K562 (cell line): ENCODE measurements at regions not wholly inside any gene's neighbourhood (a gene's known extent, or its start where the extent isn't known, plus 50 kb on each side); places are given as distances from the start of the nearest gene placed in this dataset.

Experiments
- ATAC-seq: fragments of 200-7000 bp; cut with Tn5 transposase; 3 replicates; pipeline ENCODE4 v1.9.1; 2020; ENCODE audit warnings: moderate library complexity
- BruUV-seq: library from RNA; stranded (reverse); fragments of 400-500 nt; replicated peaks from 2 replicates; lab custom pipeline; 2021; lab: Mats Ljungman, UMichigan
- CTCF ChIA-PET: fragments of 300-600 bp; formaldehyde crosslinking; extraction: SDS; loops from one replicate; lab custom pipeline; 2021; ENCODE audit warnings: low intra/inter-chr PET ratio; lab: Yijun Ruan, JAX
- POLR2A ChIA-PET: fragments of 300-600, 350-650 bp; sonication (Branson Sonifier 250); formaldehyde crosslinking; extraction: SDS; loops from one replicate; lab custom pipeline; 2021; ENCODE audit warnings: antibody characterized with exemption, inconsistent platforms; lab: Yijun Ruan, JAX
- DNase-seq, 4 experiments: peaks; one replicate each; pipeline versions ENCODE4 v3.0.0 to v3.0.0-alpha.2; 2011 to 2018; ENCODE audit warnings: low spot score in 3 of 4, mixed read lengths in 3 of 4; ENCODE audit errors: extremely low read depth in 1 of 4
- FAIRE-seq: peaks from 2 replicates; lab custom pipeline; 2011; peaks lifted over from hg19 to GRCh38; lab: Jason Lieb, UNC
- H2AFZ ChIP-seq: 2 replicates; pipeline ENCODE4 v1.6.0; 2011; ENCODE audit warnings: low read depth, low read length, control low read depth, inconsistent platforms
- H3K27ac ChIP-seq: fragments of 200-600 bp; 3 replicates; pipeline ENCODE4 v1.8.0; 2011; ENCODE audit warnings: low read depth, mild to moderate bottlenecking, control low read depth, inconsistent platforms, low read length, moderate library complexity, mixed read lengths; ENCODE audit errors: extremely low read depth
- H3K27me3 ChIP-seq, 2 experiments: fragments of 300-600 bp in 1 of 2; 2 replicates in 1 of 2; 3 replicates in 1 of 2; pipeline versions ENCODE4 v1.6.0 to v1.8.0; 2011; ENCODE audit warnings: inconsistent platforms in 2 of 2, low read length in 2 of 2, mild to moderate bottlenecking in 1 of 2, mixed read lengths in 1 of 2, moderate library complexity in 1 of 2; ENCODE audit not compliant: control insufficient read depth in 2 of 2, insufficient read depth in 2 of 2
- H3K36me3 ChIP-seq: fragments of 300-600 bp; 3 replicates; pipeline ENCODE4 v1.8.0; 2011; ENCODE audit warnings: mild to moderate bottlenecking, low read length, inconsistent platforms; ENCODE audit not compliant: control insufficient read depth, insufficient read depth
- H3K4me1 ChIP-seq, 2 experiments: fragments of 200-600 bp in 1 of 2; replicated peaks in 1 of 2; 2 replicates in 1 of 2; 3 replicates in 1 of 2; pipeline versions ENCODE4 v1.5.1 to v1.8.0; 2011; ENCODE audit warnings: inconsistent platforms in 2 of 2, low read length in 2 of 2, mild to moderate bottlenecking in 1 of 2, mixed read lengths in 1 of 2, moderate library complexity in 1 of 2; ENCODE audit not compliant: control insufficient read depth in 2 of 2, insufficient read depth in 2 of 2
- H3K4me2 ChIP-seq: 2 replicates; pipeline ENCODE4 v1.6.1; 2011; ENCODE audit warnings: low read length, control low read depth, inconsistent platforms, mixed read lengths; ENCODE audit not compliant: insufficient read depth
- H3K4me3 ChIP-seq: fragments of 200-600 bp; sonication (generic), shearing (Covaris generic); 2 replicates; pipeline ENCODE4 v1.5.1; 2016; ENCODE audit warnings: control low read depth, inconsistent platforms
- H3K79me2 ChIP-seq: fragments of 200-600 bp; 3 replicates; pipeline ENCODE4 v1.8.0; 2011; ENCODE audit warnings: low read length, inconsistent platforms; ENCODE audit not compliant: control insufficient read depth, insufficient read depth
- H3K9ac ChIP-seq, 2 experiments: 2 replicates each; pipeline versions ENCODE4 v1.6.0 to v1.6.1; 2011; ENCODE audit warnings: low read depth in 2 of 2, low read length in 2 of 2, control low read depth in 1 of 2, inconsistent platforms in 1 of 2, mild to moderate bottlenecking in 1 of 2, mixed read lengths in 1 of 2; ENCODE audit not compliant: insufficient read depth in 1 of 2
- H3K9me1 ChIP-seq: one replicate; pipeline ENCODE4 v1.6.0; 2011; ENCODE audit warnings: inconsistent platforms, mild to moderate bottlenecking, low read length, moderate library complexity; ENCODE audit not compliant: control insufficient read depth, insufficient read depth
- H3K9me3 ChIP-seq: replicated peaks from 2 replicates; pipeline ENCODE4 v1.5.1; 2011; ENCODE audit warnings: low read depth, low read length, inconsistent platforms; ENCODE audit not compliant: control insufficient read depth, insufficient read depth
- H4K20me1 ChIP-seq: replicated peaks from 2 replicates; pipeline ENCODE4 v1.6.1; 2011; ENCODE audit warnings: low read length, inconsistent platforms, mixed read lengths; ENCODE audit not compliant: control insufficient read depth, insufficient read depth
- ATF1 ChIP-seq, 2 experiments: fragments of 450-650 bp in 1 of 2; IDR thresholded peaks; 2 replicates each; pipeline ENCODE4 v1.6.1; 2016; ENCODE audit warnings: missing compliant biosample characterization in 1 of 2, missing genetic modification characterization in 1 of 2
- CBX1 ChIP-seq: sonication (generic); IDR thresholded peaks from 2 replicates; pipeline ENCODE4 v1.6.1; 2016; ENCODE audit warnings: antibody characterized with exemption, low read depth, mild to moderate bottlenecking
- DNMT1 ChIP-seq: fragments of 450-650 bp; IDR thresholded peaks from 2 replicates; pipeline ENCODE4 v1.6.1; 2016; ENCODE audit warnings: antibody characterized with exemption, mild to moderate bottlenecking
- FOXK2 ChIP-seq, 2 experiments: fragments of 450-650 bp; IDR thresholded peaks in 1 of 2; conservative IDR thresholded peaks in 1 of 2; 2 replicates each; pipeline ENCODE4 v1.6.1; 2016; ENCODE audit warnings: low read depth in 2 of 2, mild to moderate bottlenecking in 1 of 2
- PRDM10 ChIP-seq: fragments of 450-650 bp; IDR thresholded peaks from 2 replicates; pipeline ENCODE4 v1.6.1; 2018; ENCODE audit not compliant: partially characterized antibody
- RBFOX2 ChIP-seq: fragments of 200-400 bp; formaldehyde crosslinking; IDR thresholded peaks from 2 replicates; pipeline ENCODE4 v1.6.1; 2017; ENCODE audit warnings: low read depth, mild to moderate bottlenecking, low read length, moderate library complexity
- RUNX1 ChIP-seq: sonication (generic); IDR thresholded peaks from 2 replicates; pipeline ENCODE4 v1.6.1; 2016; ENCODE audit warnings: antibody characterized with exemption, low read depth
- SIRT6 ChIP-seq: IDR thresholded peaks from one replicate; pipeline ENCODE4 v1.6.1; 2012; ENCODE audit warnings: low read depth, mild to moderate bottlenecking, control low read depth, inconsistent platforms, low read length, moderate library complexity
- SRSF1 ChIP-seq: fragments of 200-400 bp; formaldehyde crosslinking; IDR thresholded peaks from 2 replicates; pipeline ENCODE4 v1.6.1; 2017; ENCODE audit warnings: mild to moderate bottlenecking, low read depth, low read length, moderate library complexity
- TRIM25 ChIP-seq: fragments of 450-650 bp; IDR thresholded peaks from 2 replicates; pipeline ENCODE4 v1.7.0; 2016; ENCODE audit warnings: borderline replicate concordance
- ZBTB17 ChIP-seq: fragments of 450-650 bp; formaldehyde crosslinking; IDR thresholded peaks from 2 replicates; pipeline ENCODE4 v1.4.0; 2020; ENCODE audit warnings: mild to moderate bottlenecking
- ZFP36 ChIP-seq: fragments of 150-350 bp; IDR thresholded peaks from 2 replicates; pipeline ENCODE4 v1.6.1; 2018; ENCODE audit warnings: low read length, low read depth; ENCODE audit not compliant: partially characterized antibody
- ZFX ChIP-seq: sonication (generic); formaldehyde crosslinking; IDR thresholded peaks from 2 replicates; pipeline ENCODE4 v1.8.0; 2022; ENCODE audit warnings: mild to moderate bottlenecking, missing genetic modification reagents, moderate library complexity
- ZKSCAN3 ChIP-seq: fragments of 250-450 bp; sonication (Bioruptor Pico); IDR thresholded peaks from 2 replicates; pipeline ENCODE4 v1.4.0; 2020
- ZNF134 ChIP-seq: fragments of 250-450 bp; sonication (Bioruptor Pico); conservative IDR thresholded peaks from 2 replicates; pipeline ENCODE4 v1.4.0; 2020
- ZNF282 ChIP-seq: sonication (generic); formaldehyde crosslinking; IDR thresholded peaks from 2 replicates; pipeline ENCODE4 v1.8.1; 2023; ENCODE audit warnings: missing genetic modification reagents
- ZNF740 ChIP-seq, 3 experiments: fragments of 200-800 bp in 1 of 3; sonication (Bioruptor generic) in 1 of 3; sonication (generic) in 1 of 3; formaldehyde crosslinking in 1 of 3; IDR thresholded peaks; 2 replicates each; pipeline versions ENCODE4 v1.6.1 to v1.8.0; 2016 to 2022; ENCODE audit warnings: mild to moderate bottlenecking in 2 of 3, missing compliant biosample characterization in 2 of 3, missing genetic modification characterization in 2 of 3, missing genetic modification reagents in 1 of 3
- WGBS: fragments of 100-300 bp; shearing (Covaris generic); methylation state at CpG from one replicate; pipeline ENCODE4 v1.1.6; 2016; ENCODE audit warnings: low coverage, mixed read lengths; ENCODE audit not compliant: insufficient coverage; ENCODE audit errors: missing lambda C conversion rate; 5-methylcytosine and 5-hydroxymethylcytosine counted together
- in situ Hi-C: fragments of 300-500 bp; cut with MboI; formaldehyde crosslinking; loops from 4 replicates; pipeline ENCODE4 v1.15.0; 2018; ENCODE audit warnings: inconsistent platforms, mixed read lengths
- intact Hi-C: fragments of 100-400 bp; cut with micrococcal nuclease; formaldehyde crosslinking; loops from 2 replicates; pipeline ENCODE4 v1.14.2; 2022

GRCh38 chr13:73693215-73693614, 441.0 kb downstream of the KLF12 start:
- in situ Hi-C loops = no loop called here
- CTCF ChIA-PET = no interaction called here
- Histone ChIP-seq H3K4me1 (no peaks in the 10 kb centered on the region), H2AFZ (no peak overlapping the region), H4K20me1 (no peaks in the 10 kb centered on the region), H3K4me3 (no peak overlapping the region), H3K36me3 (no peaks in the 10 kb centered on the region), H3K4me2 (no peak overlapping the region), H3K9ac (no peak overlapping the region), H3K9me1 (no peaks in the 10 kb centered on the region), H3K9me3 (no peaks in the 10 kb centered on the region), H3K79me2 (no peaks in the 10 kb centered on the region), H3K27me3 (peaks cover 0 to 6% of the 10 kb centered on the region in 2 experiments; a peak in 2 of 5 replicates), H3K27ac (no peak overlapping the region)
- BruUV-seq = no TSS peak
- POLR2A ChIA-PET = no interaction called here
- FAIRE-seq (no peak), ATAC-seq (no peak), DNase-seq (no peak)
- intact Hi-C loops = no loop called here
- WGBS = no CpG with 5 or more reads among the region's 2 CpGs
- TF ChIP-seq ZFX (CRISPR knock-in tag) (no peak), ZNF740 (CRISPR knock-in tag; IDR thresholded peaks at IDR 0.05) (no peak), ZNF740 (tag; IDR thresholded peaks at IDR 0.05) (no peak), ZBTB17 (CRISPR knock-in tag) (no peak), CBX1 (no peak), PRDM10 (no peak), TRIM25 (no peak), ZNF282 (CRISPR knock-in tag) (no peak), DNMT1 (no peak), ZNF134 (CRISPR knock-in tag) (no peak), ATF1 (CRISPR knock-in tag; IDR thresholded peaks at IDR 0.05) (no peak), ATF1 (tag; IDR thresholded peaks at IDR 0.05) (no peak), ZKSCAN3 (CRISPR knock-in tag) (no peak), FOXK2 (conservative IDR thresholded peaks at IDR 0.05 in 1 of 2, IDR thresholded peaks at IDR 0.05 in 1 of 2; ENCODE audit: low read depth in 2 of 2) (no peak), SIRT6 (no peak), RUNX1 (no peak), RBFOX2 (no peak), SRSF1 (no peak), ZFP36 (no peak)
